ENCODE measurements at regions not wholly inside any gene's neighbourhood (a gene's known extent, or its start where the extent isn't known, plus 50 kb on each side); places are given as distances from the start of the nearest gene placed in this dataset.

DNA sequence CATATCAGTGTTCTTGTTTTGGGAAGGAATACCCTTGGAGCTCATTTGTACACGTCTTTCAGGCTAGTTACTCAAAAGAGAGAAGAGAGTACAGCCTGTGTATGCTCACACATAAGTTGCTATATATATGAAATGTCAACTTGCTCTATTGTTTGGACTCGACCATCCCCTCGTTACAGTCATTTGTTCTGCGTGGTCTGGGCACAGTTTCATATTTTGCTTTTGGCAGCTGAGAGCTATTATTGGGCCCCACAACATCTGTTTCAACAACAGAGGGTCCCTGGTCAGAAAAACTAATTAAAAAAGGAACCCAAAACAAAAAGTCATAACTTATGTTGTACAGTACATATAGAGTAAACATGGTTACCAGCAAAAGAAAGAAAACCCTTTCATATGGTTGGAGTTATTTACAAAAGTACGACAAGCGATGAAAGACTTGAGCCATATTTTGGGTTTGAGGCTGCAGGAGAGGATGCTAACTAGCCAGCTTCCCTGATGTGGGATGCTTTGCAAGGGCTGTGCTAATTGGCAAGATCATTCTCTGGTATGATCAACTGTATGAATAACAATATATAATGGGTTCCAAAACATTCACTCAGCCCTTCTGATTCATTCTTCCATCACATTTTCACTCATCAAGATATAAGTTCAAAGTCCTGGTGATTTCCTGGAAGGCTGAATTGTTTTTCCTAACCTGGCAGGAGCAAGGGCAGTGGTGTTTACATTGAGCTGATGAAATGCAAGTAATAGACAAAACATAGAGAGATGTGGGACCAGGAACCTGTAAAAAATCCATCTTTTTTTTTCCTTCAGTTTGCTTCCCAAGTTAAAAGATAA lies 137.9 kb downstream of the RPS12 start:
- TF ChIP-seq CTCF (conservative IDR thresholded peaks at IDR 0.05; ENCODE audit: low read depth, low read length) (no peak), EZH2 (IDR thresholded peaks at IDR 0.05; ENCODE audit: low read length, unreplicated experiment) (no peak), EZH2phosphoT487 (IDR thresholded peaks at IDR 0.05; ENCODE audit: borderline replicate concordance, low read length) (no peak)
